ENCODE measurements at regions not wholly inside any gene's neighbourhood (a gene's known extent, or its start where the extent isn't known, plus 50 kb on each side); places are given as distances from the start of the nearest gene placed in this dataset.

GRCh38 chr15:35320158-35320780, 225.7 kb downstream of the DPH6 start:
- TF ChIP-seq, protein P1, sequence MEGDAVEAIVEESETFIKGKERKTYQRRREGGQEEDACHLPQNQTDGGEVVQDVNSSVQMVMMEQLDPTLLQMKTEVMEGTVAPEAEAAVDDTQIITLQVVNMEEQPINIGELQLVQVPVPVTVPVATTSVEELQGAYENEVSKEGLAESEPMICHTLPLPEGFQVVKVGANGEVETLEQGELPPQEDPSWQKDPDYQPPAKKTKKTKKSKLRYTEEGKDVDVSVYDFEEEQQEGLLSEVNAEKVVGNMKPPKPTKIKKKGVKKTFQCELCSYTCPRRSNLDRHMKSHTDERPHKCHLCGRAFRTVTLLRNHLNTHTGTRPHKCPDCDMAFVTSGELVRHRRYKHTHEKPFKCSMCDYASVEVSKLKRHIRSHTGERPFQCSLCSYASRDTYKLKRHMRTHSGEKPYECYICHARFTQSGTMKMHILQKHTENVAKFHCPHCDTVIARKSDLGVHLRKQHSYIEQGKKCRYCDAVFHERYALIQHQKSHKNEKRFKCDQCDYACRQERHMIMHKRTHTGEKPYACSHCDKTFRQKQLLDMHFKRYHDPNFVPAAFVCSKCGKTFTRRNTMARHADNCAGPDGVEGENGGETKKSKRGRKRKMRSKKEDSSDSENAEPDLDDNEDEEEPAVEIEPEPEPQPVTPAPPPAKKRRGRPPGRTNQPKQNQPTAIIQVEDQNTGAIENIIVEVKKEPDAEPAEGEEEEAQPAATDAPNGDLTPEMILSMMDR (IDR thresholded peaks at IDR 0.05; ENCODE audit: insufficient read depth, low read length) = no peak
- no peak for TF ChIP-seq POLR2AphosphoS5 (IDR thresholded peaks at IDR 0.05; ENCODE audit: low read depth)

Measured in HL-60 (cell line).